HCT116 (cell line): ENCODE measurements at regions not wholly inside any gene's neighbourhood (a gene's known extent, or its start where the extent isn't known, plus 50 kb on each side); places are given as distances from the start of the nearest gene placed in this dataset.

Source experiments
- ATAC-seq: fragments of 200-7000 bp; cut with Tn5 transposase; 2 replicates; pipeline ENCODE4 v1.9.1; 2020; ENCODE audit warnings: mild to moderate bottlenecking, moderate library complexity
- BruUV-seq: library from RNA; stranded (reverse); fragments of 400-500 nt; replicated peaks from 2 replicates; lab custom pipeline; 2021; lab: Mats Ljungman, UMichigan
- CTCF ChIA-PET: fragments of 300-600 bp; sonication (Branson Sonifier 250); formaldehyde crosslinking; loops from one replicate; lab custom pipeline; 2021; ENCODE audit warnings: antibody characterized with exemption; lab: Charles Lee
- POLR2A ChIA-PET: fragments of 300-600, 350-600 bp; sonication (Branson Sonifier 250); formaldehyde crosslinking; loops from one replicate; lab custom pipeline; 2021; ENCODE audit warnings: antibody characterized with exemption; lab: Charles Lee
- RAD21 ChIA-PET, 2 experiments: fragments of 300-600 bp; sonication (Branson Sonifier 250); formaldehyde crosslinking; loops; one replicate each; lab custom pipeline; 2023; ENCODE audit warnings: low total read pairs in 2 of 2; ENCODE audit not compliant: uncharacterized antibody in 2 of 2, unreplicated experiment in 2 of 2, low non-redundant PET in 1 of 2; lab: Charles Lee
- DNase-seq: peaks from one replicate; pipeline ENCODE4 v3.0.0-alpha.2; 2010; ENCODE audit warnings: low read depth, low spot score
- H2AFZ ChIP-seq: fragments of 200-600 bp; shearing (Covaris generic), sonication (generic); 2 replicates; pipeline ENCODE4 v1.6.1; 2017; ENCODE audit warnings: low read depth, mixed run types, mixed read lengths, antibody characterized with exemption, low read length; ENCODE audit not compliant: poor library complexity, severe bottlenecking
- H3K27ac ChIP-seq: 2 replicates; pipeline ENCODE4 v1.5.1; 2012; ENCODE audit warnings: low read depth, low read length
- H3K27me3 ChIP-seq: fragments of 200-600 bp; sonication (generic); 2 replicates; pipeline ENCODE4 v1.6.1; 2016; ENCODE audit warnings: mixed run types, low read length, mixed read lengths; ENCODE audit not compliant: insufficient read depth
- H3K36me3 ChIP-seq, 2 experiments: fragments of 200-500 bp in 1 of 2; fragments of 200-600 bp in 1 of 2; sonication (Bioruptor generic) in 1 of 2; sonication (generic) in 1 of 2; 2 replicates each; pipeline versions ENCODE4 v1.5.1 to v1.6.1; 2014 to 2016; ENCODE audit warnings: low read length in 2 of 2, inconsistent platforms in 1 of 2, mixed read lengths in 1 of 2, mixed run types in 1 of 2; ENCODE audit not compliant: insufficient read depth in 2 of 2, control insufficient read depth in 1 of 2
- H3K4me1 ChIP-seq, 2 experiments: fragments of 200-600 bp in 1 of 2; sonication (generic) in 1 of 2; 2 replicates each; pipeline versions ENCODE4 v1.5.1 to v1.6.1; 2012 to 2017; ENCODE audit warnings: low read length in 2 of 2, inconsistent platforms in 1 of 2, mild to moderate bottlenecking in 1 of 2, mixed read lengths in 1 of 2, mixed run types in 1 of 2, moderate library complexity in 1 of 2; ENCODE audit not compliant: insufficient read depth in 2 of 2, control insufficient read depth in 1 of 2
- H3K4me2 ChIP-seq: fragments of 200-600 bp; sonication (generic); 2 replicates; pipeline ENCODE4 v1.6.1; 2017; ENCODE audit warnings: mixed run types, low read length, mixed read lengths
- H3K4me3 ChIP-seq, 2 experiments: fragments of 200-600 bp in 1 of 2; sonication (generic) in 1 of 2; replicated peaks in 1 of 2; 2 replicates each; pipeline ENCODE4 v1.5.1; 2011 to 2016; ENCODE audit warnings: low read length in 2 of 2, control low read depth in 1 of 2, low read depth in 1 of 2, mild to moderate bottlenecking in 1 of 2, mixed read lengths in 1 of 2, mixed run types in 1 of 2
- H3K79me2 ChIP-seq: fragments of 200-600 bp; sonication (generic); 2 replicates; pipeline ENCODE4 v1.6.1; 2017; ENCODE audit warnings: mild to moderate bottlenecking, mixed run types, low read length, moderate library complexity, mixed read lengths; ENCODE audit not compliant: insufficient read depth
- H3K9ac ChIP-seq: fragments of 200-600 bp; sonication (generic); 2 replicates; pipeline ENCODE4 v1.6.1; 2016; ENCODE audit warnings: low read length, mixed read lengths
- H3K9me2 ChIP-seq: fragments of 200-600 bp; sonication (generic), shearing (Covaris generic); 2 replicates; pipeline ENCODE4 v1.6.1; 2017; ENCODE audit warnings: mixed run types, mild to moderate bottlenecking, moderate library complexity; ENCODE audit not compliant: insufficient read depth
- H3K9me3 ChIP-seq, 2 experiments: fragments of 200-500 bp in 1 of 2; fragments of 200-600 bp in 1 of 2; sonication (Bioruptor generic) in 1 of 2; sonication (generic) in 1 of 2; 2 replicates each; pipeline ENCODE4 v1.6.1; 2014 to 2017; ENCODE audit warnings: low read length in 2 of 2, mixed read lengths in 2 of 2, inconsistent platforms in 1 of 2, low read depth in 1 of 2, mild to moderate bottlenecking in 1 of 2, mixed run types in 1 of 2, moderate library complexity in 1 of 2; ENCODE audit not compliant: control insufficient read depth in 1 of 2, insufficient read depth in 1 of 2
- H4K20me1 ChIP-seq: fragments of 200-600 bp; sonication (generic), shearing (Covaris generic); 2 replicates; pipeline ENCODE4 v1.6.1; 2017; ENCODE audit warnings: mixed run types, mild to moderate bottlenecking, moderate library complexity; ENCODE audit not compliant: insufficient read depth
- CEBPB ChIP-seq: IDR thresholded peaks from 2 replicates; pipeline ENCODE4 v1.6.1; 2012; ENCODE audit warnings: low read depth
- EZH2 ChIP-seq: fragments of 200-600 bp; sonication (generic); IDR thresholded peaks from 2 replicates; pipeline ENCODE4 v1.6.1; 2017; ENCODE audit warnings: antibody characterized with exemption, mixed run types
- FOSL1 ChIP-seq: IDR thresholded peaks from 2 replicates; pipeline ENCODE4 v1.6.1; 2012; ENCODE audit warnings: low read depth
- MAX ChIP-seq: IDR thresholded peaks from 2 replicates; pipeline ENCODE4 v1.6.1; 2012
- POLR2A ChIP-seq: IDR thresholded peaks from 2 replicates; pipeline ENCODE4 v1.7.0; 2011; ENCODE audit warnings: borderline replicate concordance; ENCODE audit not compliant: insufficient read depth, insufficient read length; ENCODE audit errors: extremely low read depth
- REST ChIP-seq: IDR thresholded peaks from 2 replicates; pipeline ENCODE4 v1.6.1; 2012; ENCODE audit warnings: low read depth
- SP1 ChIP-seq: IDR thresholded peaks from 2 replicates; pipeline ENCODE4 v1.6.1; 2012; ENCODE audit warnings: low read depth
- SRF ChIP-seq: IDR thresholded peaks from 2 replicates; pipeline ENCODE4 v1.6.1; 2012; ENCODE audit warnings: low read depth
- TCF7L2 ChIP-seq: IDR thresholded peaks from 2 replicates; pipeline ENCODE4 v1.7.0; 2011; ENCODE audit warnings: borderline replicate concordance, inconsistent platforms; ENCODE audit not compliant: insufficient read depth, insufficient read length; ENCODE audit errors: extremely low read depth
- YY1 ChIP-seq: IDR thresholded peaks from 2 replicates; pipeline ENCODE4 v1.6.1; 2011; ENCODE audit warnings: low read length, low read depth, moderate library complexity, mild to moderate bottlenecking; ENCODE audit not compliant: insufficient replicate concordance; ENCODE audit errors: extremely low read depth
- intact Hi-C: fragments of 100-400 bp; cut with micrococcal nuclease; formaldehyde crosslinking; loops from 2 replicates; pipeline ENCODE4 v1.10.0; 2022

- TF ChIP-seq SRF (no peak), YY1 (no peak)
Observed at GRCh38 chr13:80655778-80656511, 315.0 kb upstream of the SPRY2 start (continued).

- TF ChIP-seq EZH2 (no peak), REST (no peak), MAX (no peak), POLR2A (no peak), YY1 (no peak), CEBPB (no peak), SP1 (no peak), FOSL1 (no peak), SRF (no peak), TCF7L2 (no peak)
- no TSS peak for BruUV-seq
- Histone ChIP-seq H3K9me3 (peaks cover 0 to 8% of the 10 kb centered on the region in 2 experiments; a peak in 2 of 4 replicates), H3K79me2 (no peaks in the 10 kb centered on the region), H3K9ac (no peak overlapping the region), H3K4me3 (no peak overlapping the region), H3K36me3 (no peaks in the 10 kb centered on the region), H3K27me3 (no peaks in the 10 kb centered on the region), H4K20me1 (no peaks in the 10 kb centered on the region), H3K9me2 (no peaks in the 10 kb centered on the region), H2AFZ (no peak overlapping the region), H3K4me2 (no peak overlapping the region), H3K4me1 (no peaks in the 10 kb centered on the region), H3K27ac (no peak overlapping the region)
- ATAC-seq: no peak
- CTCF ChIA-PET: no interaction called here
- POLR2A ChIA-PET: no interaction called here
- RAD21 ChIA-PET: no interaction called here
- intact Hi-C loops: no loop called here
- DNase-seq: no peak
Observed at GRCh38 chr13:80654638-80655249, 313.8 kb upstream of the SPRY2 start.
